SIG-M5 (cell line): ENCODE measurements at regions not wholly inside any gene's neighbourhood (a gene's known extent, or its start where the extent isn't known, plus 50 kb on each side); places are given as distances from the start of the nearest gene placed in this dataset.

Experiments used
- DNase-seq: peaks from one replicate; lab custom pipeline; 2025; lab: John Stamatoyannopoulos, UW

GRCh38 chr11:115928811-115929210 is 424.6 kb upstream of the CADM1 start:
- no peak for DNase-seq

GRCh38 chr11:115927823-115928329 is 423.7 kb upstream of the CADM1 start:
- no peak for DNase-seq

- DNase-seq, result no peak
These were observed 422.4 kb upstream of the CADM1 start for GRCh38 chr11:115926601-115927000.

GRCh38 chr11:115926138-115926537 is 421.9 kb upstream of the CADM1 start:
- no peak for DNase-seq

- DNase-seq, result no peak
These were observed 421.4 kb upstream of the CADM1 start for GRCh38 chr11:115925568-115926090.

GRCh38 chr11:115924744-115925567 is 420.7 kb upstream of the CADM1 start:
- no peak for DNase-seq

- DNase-seq, result no peak
These were observed 418.7 kb upstream of the CADM1 start for GRCh38 chr11:115922876-115923275.

GRCh38 chr11:115921986-115922385 is 417.8 kb upstream of the CADM1 start:
- DNase-seq, result no peak

- DNase-seq, result no peak
These were observed 417.3 kb upstream of the CADM1 start for GRCh38 chr11:115921540-115921939.

- DNase-seq, result no peak
These were observed 416.7 kb upstream of the CADM1 start for GRCh38 chr11:115920841-115921480.

- no peak for DNase-seq
These were observed 415.9 kb upstream of the CADM1 start for GRCh38 chr11:115920092-115920461.

GRCh38 chr11:115919341-115920091 is 415.3 kb upstream of the CADM1 start:
- DNase-seq, result no peak

GRCh38 chr11:115918576-115918975 is 414.4 kb upstream of the CADM1 start:
- no peak for DNase-seq

- DNase-seq, result no peak
These were observed 412.4 kb upstream of the CADM1 start for GRCh38 chr11:115916608-115917007.

- no peak for DNase-seq
These were observed 408.3 kb upstream of the CADM1 start for GRCh38 chr11:115912484-115912945.

GRCh38 chr11:115911613-115912346 is 407.6 kb upstream of the CADM1 start:
- no peak for DNase-seq

- DNase-seq, result no peak
These were observed 406.2 kb upstream of the CADM1 start for GRCh38 chr11:115910379-115910778.

- DNase-seq, result no peak
These were observed 402.0 kb upstream of the CADM1 start for GRCh38 chr11:115906171-115906570.

GRCh38 chr11:115905341-115906000 is 401.3 kb upstream of the CADM1 start:
- DNase-seq, result no peak

- DNase-seq, result no peak
These were observed 399.0 kb upstream of the CADM1 start for GRCh38 chr11:115903179-115903578.

GRCh38 chr11:115901069-115901468 is 396.9 kb upstream of the CADM1 start:
- DNase-seq, result no peak
